ENCODE measurements at regions not wholly inside any gene's neighbourhood (a gene's known extent, or its start where the extent isn't known, plus 50 kb on each side); places are given as distances from the start of the nearest gene placed in this dataset.
A peak's percentile ranks its signal among the peaks of the same experiment; 100 is the strongest.

DNA sequence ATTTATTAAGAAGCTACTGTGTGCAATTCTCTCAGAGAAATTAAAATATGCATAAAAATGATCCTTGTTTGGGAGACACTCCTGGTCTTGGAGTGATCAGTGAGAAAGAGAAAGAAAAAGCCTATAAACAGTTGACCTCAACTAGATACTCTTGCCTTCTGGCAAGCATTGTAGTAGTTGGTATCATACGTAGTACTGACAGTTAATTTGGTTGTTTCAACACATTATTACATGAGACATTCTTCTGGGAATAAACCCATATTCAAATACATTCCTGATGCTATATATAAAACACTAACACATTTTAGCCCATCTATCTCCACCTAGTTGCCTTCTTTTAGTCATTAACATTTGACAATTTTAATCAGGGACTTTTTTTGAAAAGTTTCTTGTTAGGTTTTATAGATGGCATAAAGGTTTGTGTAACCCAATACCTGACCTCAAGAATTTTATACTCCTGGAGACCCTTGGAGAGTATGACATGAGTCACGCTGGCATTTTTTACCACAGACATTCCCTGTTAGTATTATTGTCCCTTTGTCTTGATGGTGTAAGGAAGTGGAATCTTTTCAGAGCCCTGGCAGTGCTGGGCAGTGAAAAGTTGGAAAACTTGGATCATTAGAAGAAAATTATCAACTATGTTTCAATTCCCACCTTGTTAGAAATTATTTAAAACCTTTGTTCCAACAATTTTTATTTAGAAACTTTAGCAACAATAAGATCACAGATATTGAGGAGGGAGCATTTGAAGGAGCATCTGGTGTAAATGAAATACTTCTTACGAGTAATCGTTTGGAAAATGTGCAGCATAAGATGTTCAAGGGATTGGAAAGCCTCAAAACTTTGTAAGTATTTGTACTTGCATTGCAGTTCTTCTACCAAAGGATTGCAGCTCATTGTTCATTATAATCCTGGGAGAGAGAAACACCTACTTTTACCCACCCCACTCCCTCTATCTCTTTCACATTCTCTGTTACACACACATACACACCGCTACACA is 167.1 kb upstream of the PACRGL start:
- no peak for DNase-seq

GRCh38 chr4:20538905-20539304 is 161.4 kb upstream of the PACRGL start:
- no peak for DNase-seq

GRCh38 chr4:20543131-20543530 is 157.1 kb upstream of the PACRGL start:
- DNase-seq, result no peak

DNA sequence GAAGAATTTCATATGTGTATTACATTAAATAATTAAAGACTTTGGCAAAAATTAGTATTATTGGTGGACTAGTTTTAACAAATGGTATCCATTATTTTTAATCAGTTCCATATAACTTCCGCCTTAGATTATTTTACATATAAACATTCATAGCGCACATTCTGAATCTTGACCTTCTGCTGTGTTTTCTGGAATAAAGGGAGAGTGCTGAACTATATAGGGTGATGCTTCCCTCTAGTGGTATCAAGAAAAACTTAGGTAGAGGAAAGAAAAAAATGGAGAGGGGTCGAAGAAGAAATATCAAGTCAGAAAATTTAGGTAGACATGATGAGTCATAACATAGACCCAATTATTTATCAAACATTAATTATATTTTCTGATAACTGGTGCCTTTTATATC is 155.6 kb upstream of the PACRGL start:
- DNase-seq, result peak; percentile 30

DNA sequence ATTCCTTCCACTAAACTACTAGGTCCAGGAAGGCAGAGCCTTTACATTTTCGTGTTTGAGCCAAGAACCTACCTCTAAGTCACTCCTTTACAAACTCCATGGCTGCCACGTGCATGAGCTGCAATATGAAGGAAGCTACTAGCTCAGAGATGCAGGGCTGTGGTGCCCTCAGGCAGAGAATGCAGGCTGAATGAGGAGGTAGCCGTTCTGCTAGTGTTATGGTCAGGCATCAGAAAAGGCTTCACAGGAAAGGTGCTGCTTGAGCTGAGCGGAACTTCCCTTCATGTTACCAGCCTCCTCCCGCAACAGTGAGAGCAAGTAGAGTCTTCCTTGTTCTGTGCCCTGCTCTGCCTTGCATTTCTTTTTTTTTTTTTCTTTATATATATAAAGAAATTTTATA is 148.3 kb upstream of the PACRGL start:
- no peak for DNase-seq

DNA sequence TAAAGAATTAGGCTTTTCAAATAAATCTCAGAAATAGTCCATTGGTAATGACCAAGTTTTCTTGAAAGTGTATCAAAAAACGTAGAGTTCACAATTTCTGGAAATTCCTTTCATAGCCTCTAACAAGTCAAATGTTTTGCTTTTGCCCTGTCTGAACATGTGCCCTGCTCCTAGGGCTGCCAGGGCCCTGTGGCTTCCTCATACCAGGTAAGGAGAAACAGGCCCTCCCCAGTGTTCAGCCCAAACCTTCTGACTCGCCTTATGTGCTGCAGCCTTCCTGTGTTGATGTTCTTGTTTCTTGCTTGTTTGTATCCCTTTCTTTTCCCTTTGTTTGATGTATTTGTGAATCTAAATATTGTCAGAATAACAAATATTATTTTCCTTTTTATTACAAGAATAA is 146.1 kb upstream of the PACRGL start:
- DNase-seq, result no peak

GRCh38 chr4:20565075-20565721 is 135.1 kb upstream of the PACRGL start:
- no peak for DNase-seq

GRCh38 chr4:20570981-20571715 is 129.1 kb upstream of the PACRGL start:
- no peak for DNase-seq

DNA sequence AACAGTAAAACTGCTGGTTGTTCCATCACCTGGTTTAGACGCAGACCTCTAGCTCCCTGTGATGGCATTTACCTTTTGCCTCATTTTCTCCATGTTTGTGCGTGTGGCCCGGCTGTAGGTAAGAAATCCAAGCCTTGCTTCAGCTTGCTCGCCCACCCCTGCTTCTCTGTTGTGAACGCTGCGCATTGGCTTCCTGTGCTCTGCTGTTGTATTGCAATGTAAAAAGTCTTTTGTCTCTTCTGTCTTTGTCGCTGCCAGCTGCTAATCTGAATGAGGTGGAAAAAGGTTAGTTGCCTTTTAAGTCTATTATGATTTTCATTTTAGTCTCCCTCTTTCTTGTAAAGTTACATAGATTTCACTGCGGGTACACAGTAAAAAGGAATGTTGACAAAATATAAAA is 127.3 kb upstream of the PACRGL start:
- no peak for DNase-seq

GRCh38 chr4:20574986-20575385 is 125.3 kb upstream of the PACRGL start:
- no peak for DNase-seq

GRCh38 chr4:20575486-20575885 is 124.8 kb upstream of the PACRGL start:
- DNase-seq, result no peak

- no peak for DNase-seq
Measured at GRCh38 chr4:20576861-20577260, 123.4 kb upstream of the PACRGL start.

DNA sequence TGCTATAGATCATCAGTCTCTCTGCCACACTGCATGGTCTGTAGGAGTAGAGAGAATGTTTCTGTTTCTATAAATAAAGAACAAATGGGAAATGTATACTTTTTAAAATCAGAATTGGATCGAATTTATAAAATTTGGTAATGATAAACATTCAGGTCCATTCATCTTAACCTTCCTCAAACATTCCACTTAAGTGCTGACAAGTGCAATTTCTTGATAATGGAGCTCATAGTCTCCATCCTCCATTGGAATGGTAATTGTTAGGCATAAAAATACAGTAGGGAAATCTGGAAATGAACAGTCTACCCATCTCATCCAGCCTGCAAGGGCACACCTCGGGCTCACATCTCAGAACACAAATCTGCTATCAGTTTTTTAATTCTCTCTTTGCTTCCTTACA is 122.6 kb upstream of the PACRGL start:
- DNase-seq, result no peak

- no peak for DNase-seq
Measured at GRCh38 chr4:20580907-20581306, 119.4 kb upstream of the PACRGL start.

- DNase-seq, result no peak
Measured at GRCh38 chr4:20589436-20589835, 110.8 kb upstream of the PACRGL start.

- no peak for DNase-seq
Measured at GRCh38 chr4:20590849-20591248, 109.4 kb upstream of the PACRGL start.

- DNase-seq, result no peak
Measured at GRCh38 chr4:20591571-20591970, 108.7 kb upstream of the PACRGL start.

- DNase-seq, result no peak
Measured at GRCh38 chr4:20592013-20592412, 108.2 kb upstream of the PACRGL start.

DNA sequence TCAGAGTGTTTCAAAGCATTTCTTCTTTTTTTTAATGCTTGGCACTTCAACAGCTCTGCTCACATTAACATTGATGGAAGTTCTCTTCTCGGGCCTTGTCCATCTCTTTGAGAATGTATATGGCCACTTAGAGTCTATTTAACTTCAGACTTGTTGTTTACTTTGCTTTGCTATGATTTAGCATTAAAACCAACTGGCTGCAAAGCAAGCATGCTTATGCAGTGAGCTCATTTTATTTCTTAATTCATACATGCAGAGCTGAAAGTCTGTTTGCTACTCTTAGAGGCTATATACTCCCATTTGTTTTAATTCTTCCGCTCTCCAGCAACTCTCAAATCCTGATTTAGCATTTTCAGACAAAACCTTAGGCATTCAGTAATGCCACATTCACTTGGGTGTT is 107.6 kb upstream of the PACRGL start:
- no peak for DNase-seq

DNA sequence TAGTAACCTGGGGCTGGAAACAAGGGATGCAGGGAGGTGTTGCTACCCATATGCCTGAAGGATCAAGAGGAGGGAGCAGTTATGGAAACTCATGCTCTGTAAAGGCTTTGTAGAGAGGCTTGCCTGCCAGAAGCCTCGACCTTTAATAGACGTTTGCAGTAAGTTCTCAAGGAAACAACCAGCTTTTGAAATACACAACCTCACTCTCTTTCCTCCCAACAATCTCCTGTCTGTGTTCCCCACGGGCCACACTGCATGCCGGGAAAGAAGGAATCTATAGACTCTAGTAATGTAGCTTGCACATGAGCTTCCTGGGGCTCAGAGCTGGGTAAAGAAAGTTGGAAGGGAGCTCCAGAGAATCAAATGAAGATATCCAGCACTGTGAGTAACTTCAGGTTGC is 101.6 kb upstream of the PACRGL start:
- DNase-seq, result no peak

DNA sequence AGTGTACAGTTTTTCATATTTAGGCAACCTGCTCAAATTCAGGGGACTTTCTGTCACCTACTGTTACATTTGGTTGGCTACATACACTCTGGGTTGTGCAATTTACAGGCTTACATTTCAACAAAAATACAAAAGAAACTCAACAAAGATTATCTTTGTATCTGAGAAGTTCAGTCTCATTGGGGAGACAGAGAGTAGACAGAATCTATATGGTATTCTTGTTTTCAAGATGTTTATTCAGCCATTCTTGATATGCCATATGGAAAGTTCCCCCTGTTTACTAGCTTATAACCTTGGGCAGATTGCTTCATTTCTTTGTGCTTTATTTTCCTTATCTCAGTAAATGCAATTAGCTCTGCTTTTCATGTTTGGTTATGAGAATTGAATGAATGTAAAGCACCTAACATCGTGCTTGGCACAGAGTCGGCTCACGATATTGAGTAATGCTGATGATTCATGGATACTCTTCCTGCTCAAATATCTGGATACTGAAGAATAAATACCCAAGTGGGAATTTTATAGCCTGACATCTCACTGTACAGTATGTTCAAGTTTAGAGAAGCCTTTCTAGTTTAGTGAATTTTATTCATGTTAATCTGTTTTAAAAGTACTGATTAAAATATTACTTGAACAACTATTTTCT is 96.5 kb upstream of the PACRGL start:
- DNase-seq, result no peak

GRCh38 chr4:20612313-20612712 is 87.9 kb upstream of the PACRGL start:
- no peak for DNase-seq

- no peak for DNase-seq
Measured at GRCh38 chr4:20614816-20615215, 85.4 kb upstream of the PACRGL start.
